Heart left ventricle (tissue), 13 donors: ENCODE measurements at regions not wholly inside any gene's neighbourhood (a gene's known extent, or its start where the extent isn't known, plus 50 kb on each side); places are given as distances from the start of the nearest gene placed in this dataset.
"Not testable (repeated sequence)": the region's sequence is repeated elsewhere in the genome, so short reads cannot be mapped to it uniquely, and the experiment has no call there.

Experiments used
- POLR2A ChIP-seq, 2 donors: fragments of 450-650 bp; IDR thresholded peaks; one replicate each; pipeline ENCODE4 v1.6.1; 2017; ENCODE audit warnings: antibody characterized with exemption in 2 of 2, mild to moderate bottlenecking in 2 of 2, moderate library complexity in 2 of 2
- TF ChIP-seq, protein P1 (sequence below), 12 donors: fragments of 200-600 bp; sonication (generic) in 4 of 12; IDR thresholded peaks; one replicate each; pipeline versions ENCODE4 v1.5.0 to v1.8.0; 2018 to 2022; ENCODE audit warnings: antibody characterized with exemption in 12 of 12, mild to moderate bottlenecking in 5 of 12
- donor health status: ischemic (EF 13 %, LVEDD 7.1; RV severe dilation, severe dysfunction).
- donor health status: DM: no; HTN: yes; CAD: no.
- donor health status: DM: no; HTN: no; CAD: no.
- donor health status: ischemic (EF 25% LVEDD 6.9; RV normal size, moderate dysfunction).
- donor health status: ischemic (EF 25% LVEDD 5.7; RV mildly dilated, moderate dysfunction).
- donor health status: ischemic (EF 35%, LVEDD 5.7; RV mildly dilated, moderate dysfunction).
- donor health status: nonischemic (EF 11% LVEDD 7.7; RV severe dilation, severe dysfunction).
- donor health status: DM: yes; HTN: yes; CAD: no.
- donor health status: PGD.
- donor health status: ischemic (EF 29% LVEDD 5.4; RV normal size, mild dysfunction).
- donor health status: nonischemic (EF 23%, LVEDD 6.1; RV moderate dilation, normal function).

- TF ChIP-seq, protein P1, sequence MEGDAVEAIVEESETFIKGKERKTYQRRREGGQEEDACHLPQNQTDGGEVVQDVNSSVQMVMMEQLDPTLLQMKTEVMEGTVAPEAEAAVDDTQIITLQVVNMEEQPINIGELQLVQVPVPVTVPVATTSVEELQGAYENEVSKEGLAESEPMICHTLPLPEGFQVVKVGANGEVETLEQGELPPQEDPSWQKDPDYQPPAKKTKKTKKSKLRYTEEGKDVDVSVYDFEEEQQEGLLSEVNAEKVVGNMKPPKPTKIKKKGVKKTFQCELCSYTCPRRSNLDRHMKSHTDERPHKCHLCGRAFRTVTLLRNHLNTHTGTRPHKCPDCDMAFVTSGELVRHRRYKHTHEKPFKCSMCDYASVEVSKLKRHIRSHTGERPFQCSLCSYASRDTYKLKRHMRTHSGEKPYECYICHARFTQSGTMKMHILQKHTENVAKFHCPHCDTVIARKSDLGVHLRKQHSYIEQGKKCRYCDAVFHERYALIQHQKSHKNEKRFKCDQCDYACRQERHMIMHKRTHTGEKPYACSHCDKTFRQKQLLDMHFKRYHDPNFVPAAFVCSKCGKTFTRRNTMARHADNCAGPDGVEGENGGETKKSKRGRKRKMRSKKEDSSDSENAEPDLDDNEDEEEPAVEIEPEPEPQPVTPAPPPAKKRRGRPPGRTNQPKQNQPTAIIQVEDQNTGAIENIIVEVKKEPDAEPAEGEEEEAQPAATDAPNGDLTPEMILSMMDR (IDR thresholded peaks at IDR 0.05), result not testable (repeated sequence)
- TF ChIP-seq POLR2A (IDR thresholded peaks at IDR 0.05), result not testable (repeated sequence)
Observed at GRCh38 chr2:87695596-87696323, 52.1 kb upstream of the PLGLB2 start.
